Spleen (tissue), 11 donors: ENCODE measurements at regions not wholly inside any gene's neighbourhood (a gene's known extent, or its start where the extent isn't known, plus 50 kb on each side); places are given as distances from the start of the nearest gene placed in this dataset.

Experiments
- DNase-seq: peaks from one replicate; pipeline ENCODE4 v3.0.0-alpha.2; 2020
- H3K27ac ChIP-seq, 8 donors: fragments of 200-600 bp; sonication (generic) in 7 of 8; 1 replicate in 4 of 8; 2 replicates in 4 of 8; pipeline versions ENCODE4 v1.5.0 to v1.8.0; 2016 to 2021; ENCODE audit warnings: inconsistent platforms in 4 of 8, mild to moderate bottlenecking in 4 of 8, moderate library complexity in 1 of 8
- H3K27me3 ChIP-seq, 7 donors: fragments of 200-600 bp; sonication (generic) in 6 of 7; replicated peaks in 1 of 7; 1 replicate in 4 of 7; 2 replicates in 3 of 7; pipeline versions ENCODE4 v1.5.0 to v1.8.0; 2016 to 2021; ENCODE audit warnings: inconsistent platforms in 3 of 7, mild to moderate bottlenecking in 1 of 7
- H3K36me3 ChIP-seq, 6 donors: fragments of 200-600 bp; sonication (generic) in 5 of 6; 1 replicate in 4 of 6; 2 replicates in 2 of 6; pipeline versions ENCODE4 v1.5.0 to v1.8.0; 2016 to 2021; ENCODE audit warnings: inconsistent platforms in 2 of 6
- H3K4me1 ChIP-seq, 6 donors: fragments of 200-600 bp; sonication (generic) in 5 of 6; 1 replicate in 3 of 6; 2 replicates in 3 of 6; pipeline versions ENCODE4 v1.5.0 to v1.8.0; 2016 to 2021; ENCODE audit warnings: inconsistent platforms in 3 of 6
- H3K4me3 ChIP-seq, 8 donors: fragments of 200-600 bp; sonication (generic) in 7 of 8; 1 replicate in 4 of 8; 2 replicates in 4 of 8; pipeline versions ENCODE4 v1.5.0 to v1.8.0; 2016 to 2021; ENCODE audit warnings: inconsistent platforms in 4 of 8, mild to moderate bottlenecking in 4 of 8, moderate library complexity in 2 of 8
- H3K9me3 ChIP-seq, 8 donors: fragments of 200-600 bp; sonication (generic) in 7 of 8; 1 replicate in 4 of 8; 2 replicates in 4 of 8; pipeline versions ENCODE4 v1.5.0 to v1.8.0; 2016 to 2021; ENCODE audit warnings: inconsistent platforms in 4 of 8
- CTCF ChIP-seq, 11 experiments: fragments of 200-600 bp in 7 of 11; fragments of 450-650 bp in 4 of 11; sonication (generic) in 4 of 11; IDR thresholded peaks in 8 of 11; conservative IDR thresholded peaks in 3 of 11; 1 replicate in 7 of 11; 2 replicates in 4 of 11; pipeline versions ENCODE4 v1.4.0 to v1.8.0; 2016 to 2021; ENCODE audit warnings: antibody characterized with exemption in 11 of 11, inconsistent platforms in 4 of 11, mild to moderate bottlenecking in 1 of 11
- POLR2A ChIP-seq, 3 donors: fragments of 450-650 bp; IDR thresholded peaks; one replicate each; pipeline ENCODE4 v1.5.1; 2017; ENCODE audit warnings: antibody characterized with exemption in 3 of 3, mild to moderate bottlenecking in 1 of 3
- POLR2AphosphoS5 ChIP-seq, 3 donors: sonication (generic); formaldehyde crosslinking; IDR thresholded peaks; one replicate each; pipeline ENCODE4 v1.5.1; 2017; ENCODE audit warnings: antibody characterized with exemption in 3 of 3
- WGBS, 5 donors: extraction: QIAGEN DNeasy Blood & Tissue Kit in 3 of 5; methylation state at CpG; one replicate each; pipeline versions ENCODE4 v1.1.5 to v1.1.7; 2013 to 2018; 5-methylcytosine and 5-hydroxymethylcytosine counted together
- intact Hi-C: fragments of 100-400 bp; cut with DNase I; formaldehyde crosslinking; loops from one replicate; pipeline ENCODE4 v1.15.0; 2023; ENCODE audit warnings: low total_unique reads
- donor health status: healthy with polysubstance abuse.
- donor health status: DM: no; HTN: no; CAD: no; lungs with moderate emphysema.
- donor health status: DM: no; HTN: no; CAD: no.
- donor health status: Bipolar disorder and iron deficiency.
- donor health status: healthy.
- donor health status: DM: no; HTN: no; CAD: no.
- donor health status: DM: yes; HTN: yes; CAD: no.

GRCh38 chr4:59565836-59566235, 1634.3 kb upstream of the ADGRL3 start:
- no peak overlapping the region for H3K4me3 ChIP-seq
- no peak overlapping the region for H3K27ac ChIP-seq
- H3K9me3 ChIP-seq: no peaks in the 10 kb centered on the region
- no peak for DNase-seq
- H3K4me1 ChIP-seq: no peaks in the 10 kb centered on the region
- WGBS, 5 donors: 57 to 95% (median 68%) methylated on average over 1 of the region's 1 CpG
- TF ChIP-seq POLR2AphosphoS5 (IDR thresholded peaks at IDR 0.05) (no peak), CTCF (IDR thresholded peaks at IDR 0.05 in 8 of 11, conservative IDR thresholded peaks at IDR 0.05 in 3 of 11) (no peak), POLR2A (IDR thresholded peaks at IDR 0.05) (no peak)
- no peaks in the 10 kb centered on the region for H3K36me3 ChIP-seq
- intact Hi-C loops: no loop called here
- H3K27me3 ChIP-seq: no peaks in the 10 kb centered on the region

- Histone ChIP-seq H3K27ac (no peak overlapping the region), H3K4me1 (no peaks in the 10 kb centered on the region), H3K27me3 (no peaks in the 10 kb centered on the region), H3K9me3 (no peaks in the 10 kb centered on the region), H3K4me3 (no peak overlapping the region), H3K36me3 (no peaks in the 10 kb centered on the region)
- no peak for DNase-seq
- 54 to 66% (median 57%) methylated on average over 2 of the region's 2 CpGs for WGBS, 5 donors
- no peak for TF ChIP-seq POLR2A (IDR thresholded peaks at IDR 0.05)
- no peak for TF ChIP-seq CTCF (IDR thresholded peaks at IDR 0.05 in 8 of 11, conservative IDR thresholded peaks at IDR 0.05 in 3 of 11)
- TF ChIP-seq POLR2AphosphoS5 (IDR thresholded peaks at IDR 0.05): no peak
- intact Hi-C loops: no loop called here
Measured at GRCh38 chr4:59570860-59571476, 1629.2 kb upstream of the ADGRL3 start.

GRCh38 chr4:59571805-59572430, 1628.2 kb upstream of the ADGRL3 start:
- Histone ChIP-seq H3K4me1 (no peaks in the 10 kb centered on the region), H3K36me3 (no peaks in the 10 kb centered on the region), H3K27ac (no peak overlapping the region), H3K4me3 (no peak overlapping the region), H3K9me3 (no peaks in the 10 kb centered on the region), H3K27me3 (no peaks in the 10 kb centered on the region)
- DNase-seq: no peak
- no peak for TF ChIP-seq POLR2A (IDR thresholded peaks at IDR 0.05)
- TF ChIP-seq CTCF (IDR thresholded peaks at IDR 0.05 in 8 of 11, conservative IDR thresholded peaks at IDR 0.05 in 3 of 11): no peak
- TF ChIP-seq POLR2AphosphoS5 (IDR thresholded peaks at IDR 0.05): no peak
- intact Hi-C loops: no loop called here
- WGBS, 5 donors: 58 to 73% (median 69%) methylated on average over 9 of the region's 9 CpGs

- H3K27me3 ChIP-seq: no peaks in the 10 kb centered on the region
- no peak overlapping the region for H3K4me3 ChIP-seq
- H3K27ac ChIP-seq: no peak overlapping the region
- intact Hi-C loops: no loop called here
- TF ChIP-seq CTCF (IDR thresholded peaks at IDR 0.05 in 8 of 11, conservative IDR thresholded peaks at IDR 0.05 in 3 of 11): no peak
- TF ChIP-seq POLR2AphosphoS5 (IDR thresholded peaks at IDR 0.05): no peak
- TF ChIP-seq POLR2A (IDR thresholded peaks at IDR 0.05): no peak
- no peaks in the 10 kb centered on the region for H3K36me3 ChIP-seq
- H3K4me1 ChIP-seq: no peaks in the 10 kb centered on the region
- peaks cover 0 to 31% (median 11%) of the 10 kb centered on the region in 8 donors for H3K9me3 ChIP-seq
- 87 to 93% (median 88%) methylated on average over 10 of the region's 10 CpGs for WGBS, 5 donors
- DNase-seq: no peak
Measured at GRCh38 chr4:59583845-59584568, 1616.1 kb upstream of the ADGRL3 start.
